PC-3 (cell line): ENCODE measurements at regions not wholly inside any gene's neighbourhood (a gene's known extent, or its start where the extent isn't known, plus 50 kb on each side); places are given as distances from the start of the nearest gene placed in this dataset.
"Not testable (repeated sequence)": the region's sequence is repeated elsewhere in the genome, so short reads cannot be mapped to it uniquely, and the experiment has no call there.

Experiments used
- ATAC-seq: fragments of 200-7000 bp; cut with Tn5 transposase; 2 replicates; pipeline ENCODE4 v1.9.1; 2020; ENCODE audit warnings: mild to moderate bottlenecking, moderate library complexity
- BruUV-seq: library from RNA; stranded (reverse); fragments of 400-500 nt; replicated peaks from 2 replicates; lab custom pipeline; 2021; lab: Mats Ljungman, UMichigan
- CTCF ChIA-PET: fragments of 300-600 bp; sonication (Branson Sonifier 250); formaldehyde crosslinking; loops from one replicate; lab custom pipeline; 2022; ENCODE audit warnings: antibody characterized with exemption; lab: Charles Lee
- POLR2A ChIA-PET: fragments of 300-600 bp; sonication (Branson Sonifier 250); formaldehyde crosslinking; loops from one replicate; lab custom pipeline; 2022; ENCODE audit warnings: antibody characterized with exemption; ENCODE audit not compliant: unreplicated experiment; lab: Charles Lee
- DNase-seq: peaks from one replicate; pipeline ENCODE4 v3.0.0-alpha.2; 2015
- H2AFZ ChIP-seq: fragments of 300-600 bp; sonication (generic); 2 replicates; pipeline ENCODE4 v1.6.0; 2016; ENCODE audit warnings: antibody characterized with exemption, low read length
- H3F3A ChIP-seq: fragments of 300-600 bp; sonication (generic); one replicate; pipeline ENCODE4 v1.6.0; 2017; ENCODE audit warnings: antibody characterized with exemption, low read length, control low read depth, mild to moderate bottlenecking; ENCODE audit not compliant: unreplicated experiment
- H3K27ac ChIP-seq: fragments of 300-600 bp; sonication (generic); 2 replicates; pipeline ENCODE4 v1.5.1; 2016; ENCODE audit warnings: mild to moderate bottlenecking, low read length
- H3K27me3 ChIP-seq: fragments of 300-600 bp; sonication (generic); 2 replicates; pipeline ENCODE4 v1.6.1; 2016; ENCODE audit warnings: low read length, mixed read lengths
- H3K36me3 ChIP-seq: fragments of 300-600 bp; sonication (generic); 2 replicates; pipeline ENCODE4 v1.6.1; 2016; ENCODE audit warnings: low read depth, mixed run types, low read length, mixed read lengths
- H3K4me1 ChIP-seq: fragments of 300-600 bp; sonication (generic); 2 replicates; pipeline ENCODE4 v1.5.1; 2016; ENCODE audit warnings: low read length; ENCODE audit not compliant: insufficient read depth
- H3K4me2 ChIP-seq: fragments of 300-600 bp; sonication (generic); 2 replicates; pipeline ENCODE4 v1.6.0; 2016; ENCODE audit warnings: low read length
- H3K4me3 ChIP-seq: fragments of 300-600 bp; sonication (generic); 2 replicates; pipeline ENCODE4 v1.5.1; 2016; ENCODE audit warnings: mild to moderate bottlenecking, low read length, mixed read lengths
- H3K79me2 ChIP-seq: fragments of 300-600 bp; sonication (generic); 2 replicates; pipeline ENCODE4 v1.6.1; 2017; ENCODE audit warnings: low read length, mixed read lengths
- H3K9ac ChIP-seq: fragments of 300-600 bp; sonication (generic); 2 replicates; pipeline ENCODE4 v1.6.0; 2016; ENCODE audit warnings: mild to moderate bottlenecking, low read length
- H3K9me2 ChIP-seq: fragments of 300-600 bp; sonication (generic); replicated peaks from 2 replicates; pipeline ENCODE4 v1.6.1; 2016; ENCODE audit warnings: mixed run types, low read length, mixed read lengths
- H3K9me3 ChIP-seq: fragments of 300-600 bp; sonication (generic); 2 replicates; pipeline ENCODE4 v1.6.1; 2016; ENCODE audit warnings: low read length, mixed read lengths
- H4K20me1 ChIP-seq: fragments of 300-600 bp; sonication (generic); 2 replicates; pipeline ENCODE4 v1.6.1; 2016; ENCODE audit warnings: low read length, mixed read lengths
- EZH2 ChIP-seq: fragments of 300-600 bp; sonication (generic); IDR thresholded peaks from one replicate; pipeline ENCODE4 v1.6.1; 2017; ENCODE audit warnings: antibody characterized with exemption, mild to moderate bottlenecking, low read length; ENCODE audit not compliant: unreplicated experiment
- EZH2phosphoT487 ChIP-seq: fragments of 300-600 bp; sonication (generic); IDR thresholded peaks from 2 replicates; pipeline ENCODE4 v1.6.1; 2018; ENCODE audit warnings: mild to moderate bottlenecking, antibody characterized with exemption, low read length, borderline replicate concordance
- intact Hi-C: fragments of 100-400 bp; cut with micrococcal nuclease; formaldehyde crosslinking; loops from 2 replicates; pipeline ENCODE4 v1.9.0; 2023
- TF ChIP-seq, protein P1 (sequence below): fragments of 300-600 bp; sonication (generic); conservative IDR thresholded peaks from 2 replicates; pipeline ENCODE4 v1.5.1; 2017; ENCODE audit warnings: antibody characterized with exemption, low read depth, mild to moderate bottlenecking, low read length

DNA sequence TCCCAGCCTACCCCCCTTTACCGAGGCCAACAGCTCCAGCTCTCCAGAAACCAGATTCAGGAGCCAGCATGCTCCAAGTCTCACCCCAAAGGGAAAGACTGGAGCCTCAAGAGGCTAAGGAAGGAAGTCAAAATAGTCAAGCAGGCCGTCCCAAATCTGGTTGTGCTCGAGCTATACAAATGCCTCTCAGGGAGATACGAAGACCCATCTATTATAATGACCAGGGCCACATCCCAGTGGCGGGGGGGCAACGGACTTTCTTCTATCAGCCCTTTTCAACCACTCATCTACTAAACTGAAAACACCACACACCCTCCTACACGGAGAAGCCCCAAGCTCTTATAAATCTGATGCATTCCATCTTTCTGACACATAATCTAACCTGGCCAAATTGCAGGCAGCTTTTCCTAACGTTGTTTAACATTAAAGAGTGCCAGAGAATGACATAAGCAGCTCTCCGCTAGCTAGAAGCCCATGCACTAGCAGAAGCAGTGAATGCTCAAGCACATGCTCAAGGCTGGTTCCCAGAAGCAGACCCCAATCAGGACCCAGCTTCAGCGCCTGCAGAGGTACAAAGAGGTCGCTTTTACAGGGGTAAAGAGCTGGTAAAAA is 104.6 kb upstream of the ZNF98 start:
- Histone ChIP-seq H3K4me2 (no peak overlapping the region), H3K9ac (no peak overlapping the region), H3K9me2 (no peaks in the 10 kb centered on the region), H4K20me1 (no peaks in the 10 kb centered on the region), H3K9me3 (peaks cover 17% of the 10 kb centered on the region; the same call in 1 of the 2 replicates), H3K36me3 (no peaks in the 10 kb centered on the region; the same call in 1 of the 2 replicates), H3K79me2 (no peaks in the 10 kb centered on the region), H3K4me1 (no peaks in the 10 kb centered on the region), H3K27ac (no peak overlapping the region), H3F3A (no peaks in the 10 kb centered on the region), H3K4me3 (no peak overlapping the region), H3K27me3 (no peaks in the 10 kb centered on the region), H2AFZ (no peak overlapping the region)
- TF ChIP-seq EZH2phosphoT487 (no peak), EZH2 (no peak)
- TF ChIP-seq, protein P1, sequence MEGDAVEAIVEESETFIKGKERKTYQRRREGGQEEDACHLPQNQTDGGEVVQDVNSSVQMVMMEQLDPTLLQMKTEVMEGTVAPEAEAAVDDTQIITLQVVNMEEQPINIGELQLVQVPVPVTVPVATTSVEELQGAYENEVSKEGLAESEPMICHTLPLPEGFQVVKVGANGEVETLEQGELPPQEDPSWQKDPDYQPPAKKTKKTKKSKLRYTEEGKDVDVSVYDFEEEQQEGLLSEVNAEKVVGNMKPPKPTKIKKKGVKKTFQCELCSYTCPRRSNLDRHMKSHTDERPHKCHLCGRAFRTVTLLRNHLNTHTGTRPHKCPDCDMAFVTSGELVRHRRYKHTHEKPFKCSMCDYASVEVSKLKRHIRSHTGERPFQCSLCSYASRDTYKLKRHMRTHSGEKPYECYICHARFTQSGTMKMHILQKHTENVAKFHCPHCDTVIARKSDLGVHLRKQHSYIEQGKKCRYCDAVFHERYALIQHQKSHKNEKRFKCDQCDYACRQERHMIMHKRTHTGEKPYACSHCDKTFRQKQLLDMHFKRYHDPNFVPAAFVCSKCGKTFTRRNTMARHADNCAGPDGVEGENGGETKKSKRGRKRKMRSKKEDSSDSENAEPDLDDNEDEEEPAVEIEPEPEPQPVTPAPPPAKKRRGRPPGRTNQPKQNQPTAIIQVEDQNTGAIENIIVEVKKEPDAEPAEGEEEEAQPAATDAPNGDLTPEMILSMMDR = no peak
- no TSS peak for BruUV-seq
- intact Hi-C loops = no loop called here
- CTCF ChIA-PET = no interaction called here
- POLR2A ChIA-PET = no interaction called here
- no peak for DNase-seq
- no peak for ATAC-seq

DNA sequence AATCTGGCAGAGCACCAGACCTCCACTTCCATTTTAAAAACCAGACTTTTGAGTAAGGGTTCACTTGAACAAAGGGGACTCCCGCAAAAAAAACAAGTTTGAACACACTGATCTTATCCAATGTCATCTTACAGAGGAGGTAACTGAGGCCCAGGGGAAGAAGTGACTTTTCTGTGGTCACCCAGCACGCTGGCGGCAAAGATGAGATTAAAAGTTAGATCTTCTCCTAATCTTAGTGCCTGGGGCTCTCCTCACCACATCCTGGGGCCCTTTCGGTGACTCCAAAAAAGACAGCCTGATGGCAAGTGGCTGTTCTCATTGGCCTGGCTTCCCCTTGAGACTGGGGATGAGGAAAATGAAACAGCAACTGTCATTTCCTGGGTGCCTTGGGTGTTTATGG is 101.8 kb upstream of the ZNF98 start:
- H3K9ac ChIP-seq = no peak overlapping the region
- TF ChIP-seq EZH2 = no peak
- peaks cover 11% of the 10 kb centered on the region; the same call in 1 of the 2 replicates for H3K9me3 ChIP-seq
- no peaks in the 10 kb centered on the region for H3K4me1 ChIP-seq
- no peak overlapping the region for H3K4me3 ChIP-seq
- no peak for ATAC-seq
- no TSS peak for BruUV-seq
- no peaks in the 10 kb centered on the region for H3K27me3 ChIP-seq
- H3K4me2 ChIP-seq = no peak overlapping the region
- no peaks in the 10 kb centered on the region for H3F3A ChIP-seq
- intact Hi-C loops = no loop called here
- H3K9me2 ChIP-seq = no peaks in the 10 kb centered on the region
- no peaks in the 10 kb centered on the region for H3K79me2 ChIP-seq
- POLR2A ChIA-PET = no interaction called here
- H3K36me3 ChIP-seq = no peaks in the 10 kb centered on the region; the same call in 1 of the 2 replicates
- H2AFZ ChIP-seq = no peak overlapping the region
- CTCF ChIA-PET = no interaction called here
- no peak for DNase-seq
- no peaks in the 10 kb centered on the region for H4K20me1 ChIP-seq
- no peak overlapping the region for H3K27ac ChIP-seq

DNA sequence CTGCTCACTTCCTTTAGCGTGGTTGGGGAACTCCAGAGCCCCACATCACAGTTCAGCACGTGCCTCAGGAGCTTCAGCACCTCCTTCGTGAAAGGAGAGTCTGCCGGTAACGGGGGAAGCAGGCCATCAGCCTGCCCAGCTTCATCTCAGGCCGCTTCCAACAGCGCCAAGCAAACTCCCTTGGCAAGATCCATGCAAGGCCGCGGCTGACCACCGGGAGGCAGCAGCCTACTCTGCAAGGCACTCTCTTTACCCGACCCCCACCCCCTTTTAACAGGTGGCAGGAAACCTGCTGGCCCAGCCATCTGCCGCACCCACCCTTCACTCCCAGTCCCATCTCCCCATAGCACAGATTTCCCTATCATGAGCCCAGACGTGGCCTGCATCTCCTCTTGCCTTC is 97.4 kb upstream of the ZNF98 start:
- CTCF ChIA-PET, H3K9me2 ChIP-seq, BruUV-seq, H4K20me1 ChIP-seq, H3K36me3 ChIP-seq, H3K4me1 ChIP-seq, H3K27me3 ChIP-seq, H3K79me2 ChIP-seq, H2AFZ ChIP-seq, POLR2A ChIA-PET, H3K27ac ChIP-seq, H3F3A ChIP-seq, H3K9me3 ChIP-seq, ATAC-seq, H3K9ac ChIP-seq, H3K4me3 ChIP-seq, DNase-seq, H3K4me2 ChIP-seq, intact Hi-C loops: not testable (repeated sequence)

DNA sequence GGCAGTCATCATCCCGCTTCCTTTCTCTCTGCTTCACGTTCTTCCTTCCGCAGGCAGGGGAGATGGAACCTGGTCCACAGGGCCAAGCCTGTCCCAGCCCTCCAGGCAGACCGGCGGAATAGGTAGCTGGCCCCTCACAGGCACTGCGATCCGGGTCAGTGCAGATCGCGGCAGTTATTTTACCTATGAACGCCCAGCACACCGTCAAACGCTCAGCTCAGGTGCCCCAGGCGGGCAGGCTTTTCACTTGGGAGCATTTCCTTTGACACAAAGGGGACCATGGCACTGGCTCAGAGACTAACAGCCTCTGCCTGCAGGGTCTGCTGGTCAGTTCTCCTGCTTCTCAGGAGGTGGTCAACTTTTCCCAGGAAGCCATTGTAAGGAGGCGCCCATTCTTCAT is 97.0 kb upstream of the ZNF98 start:
- no peak overlapping the region for H2AFZ ChIP-seq
- TF ChIP-seq EZH2phosphoT487 = no peak
- TF ChIP-seq, protein P1 = no peak
- TF ChIP-seq EZH2 = no peak
- H3K27me3 ChIP-seq = no peaks in the 10 kb centered on the region
- intact Hi-C loops = no loop called here
- no peaks in the 10 kb centered on the region for H3K9me3 ChIP-seq
- H3K79me2 ChIP-seq = no peaks in the 10 kb centered on the region
- H3K9ac ChIP-seq = no peak overlapping the region
- no peak overlapping the region for H3K4me3 ChIP-seq
- CTCF ChIA-PET = no interaction called here
- no peaks in the 10 kb centered on the region for H3K9me2 ChIP-seq
- no peaks in the 10 kb centered on the region for H3K4me1 ChIP-seq
- H3K27ac ChIP-seq = no peak overlapping the region
- POLR2A ChIA-PET = no interaction called here
- no peaks in the 10 kb centered on the region for H4K20me1 ChIP-seq
- H3K36me3 ChIP-seq = no peaks in the 10 kb centered on the region
- no peak overlapping the region for H3K4me2 ChIP-seq
- no peak for ATAC-seq
- no peak for DNase-seq
- H3F3A ChIP-seq = no peaks in the 10 kb centered on the region
- BruUV-seq = no TSS peak
